Mesendoderm (in vitro differentiated cells): ENCODE measurements at regions not wholly inside any gene's neighbourhood (a gene's known extent, or its start where the extent isn't known, plus 50 kb on each side); places are given as distances from the start of the nearest gene placed in this dataset.

ENCODE experiments used
- DNase-seq: peaks from one replicate; pipeline ENCODE4 v3.0.0; 2013
- H2AK5ac ChIP-seq: 2 replicates; pipeline ENCODE4 v1.6.1; 2013; ENCODE audit warnings: low read length, inconsistent platforms
- H2BK120ac ChIP-seq: 2 replicates; pipeline ENCODE4 v1.6.1; 2013; ENCODE audit warnings: low read depth, mild to moderate bottlenecking, low read length, moderate library complexity, mixed read lengths
- H2BK15ac ChIP-seq: replicated peaks from 2 replicates; pipeline ENCODE4 v1.6.1; 2013; ENCODE audit warnings: low read depth, mild to moderate bottlenecking, moderate library complexity
- H2BK5ac ChIP-seq: 2 replicates; pipeline ENCODE4 v1.6.1; 2013; ENCODE audit warnings: low read length, inconsistent platforms
- H3K18ac ChIP-seq: 2 replicates; pipeline ENCODE4 v1.6.1; 2013; ENCODE audit warnings: mild to moderate bottlenecking, low read length, mixed read lengths
- H3K23ac ChIP-seq: one replicate; pipeline ENCODE4 v1.6.1; 2013; ENCODE audit warnings: low read length
- H3K27ac ChIP-seq: 2 replicates; pipeline ENCODE4 v1.5.1; 2013; ENCODE audit warnings: low read depth, mild to moderate bottlenecking, inconsistent platforms, low read length, moderate library complexity
- H3K27me3 ChIP-seq: 2 replicates; pipeline ENCODE4 v1.6.1; 2013; ENCODE audit warnings: low read length, control low read depth, mild to moderate bottlenecking, inconsistent platforms; ENCODE audit not compliant: insufficient read depth, poor library complexity
- H3K36me3 ChIP-seq: 2 replicates; pipeline ENCODE4 v1.6.1; 2013; ENCODE audit warnings: low read length, inconsistent platforms; ENCODE audit not compliant: control insufficient read depth, insufficient read depth
- H3K4ac ChIP-seq: one replicate; pipeline ENCODE4 v1.6.1; 2013; ENCODE audit warnings: low read depth, mild to moderate bottlenecking, low read length, moderate library complexity
- H3K4me1 ChIP-seq: 2 replicates; pipeline ENCODE4 v1.6.1; 2013; ENCODE audit warnings: low read depth, low read length, inconsistent platforms; ENCODE audit not compliant: control insufficient read depth
- H3K4me2 ChIP-seq: 2 replicates; pipeline ENCODE4 v1.6.1; 2013; ENCODE audit warnings: low read length
- H3K4me3 ChIP-seq: 2 replicates; pipeline ENCODE4 v1.5.1; 2013; ENCODE audit warnings: mild to moderate bottlenecking, low read length
- H3K56ac ChIP-seq: one replicate; pipeline ENCODE4 v1.6.1; 2013; ENCODE audit warnings: low read length
- H3K79me1 ChIP-seq: 2 replicates; pipeline ENCODE4 v1.6.1; 2013; ENCODE audit warnings: low read length, inconsistent platforms
- H3K79me2 ChIP-seq: 2 replicates; pipeline ENCODE4 v1.6.1; 2013; ENCODE audit warnings: mild to moderate bottlenecking, low read length; ENCODE audit not compliant: control insufficient read depth, insufficient read depth
- H3K9ac ChIP-seq: 2 replicates; pipeline ENCODE4 v1.6.1; 2013; ENCODE audit warnings: low read length, inconsistent platforms
- H4K5ac ChIP-seq: one replicate; pipeline ENCODE4 v1.6.1; 2013; ENCODE audit warnings: low read length
- H4K8ac ChIP-seq: one replicate; pipeline ENCODE4 v1.6.1; 2013; ENCODE audit warnings: low read depth, mild to moderate bottlenecking, control low read depth, low read length, moderate library complexity
- WGBS: extraction: QIAGEN DNeasy Blood & Tissue Kit; methylation state at CpG from one replicate; pipeline ENCODE4 v1.1.7; 2013; ENCODE audit warnings: low lambda C conversion rate, missing lambda C conversion rate; ENCODE audit not compliant: insufficient coverage; ENCODE audit errors: extremely low coverage; 5-methylcytosine and 5-hydroxymethylcytosine counted together

DNA sequence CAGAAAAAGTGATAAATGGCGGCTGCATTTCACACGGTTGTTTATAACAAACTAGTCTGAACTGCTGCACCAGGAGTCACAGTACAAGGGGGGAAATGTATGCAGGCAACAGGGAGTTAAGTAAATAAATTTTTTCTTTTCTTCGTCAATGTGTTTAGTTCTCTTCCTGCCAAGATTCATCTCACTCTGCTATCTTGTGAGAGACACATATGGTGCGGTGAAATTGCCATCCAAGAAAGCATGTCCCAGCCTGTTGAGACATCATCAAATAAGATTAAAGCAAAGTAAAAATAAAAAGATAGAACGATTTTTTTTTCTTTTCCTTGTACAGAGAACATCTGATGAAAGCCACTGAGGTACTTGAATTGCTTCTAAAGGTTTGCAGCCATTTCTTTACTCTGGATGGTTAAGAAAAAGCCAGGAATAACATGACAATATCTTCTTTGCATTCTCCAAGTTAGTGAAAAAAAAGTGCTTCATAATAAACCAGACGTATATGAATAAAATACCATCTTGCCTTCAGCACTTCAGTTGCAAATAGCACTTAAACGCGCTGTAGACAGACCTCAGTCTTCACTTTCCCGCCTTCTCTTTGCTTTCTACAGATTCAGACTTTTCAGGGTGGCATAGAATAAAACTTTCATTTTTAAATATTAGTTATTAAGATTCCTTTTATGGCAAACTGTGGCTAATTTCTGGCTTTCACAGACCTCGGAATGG, 506.2 kb upstream of the ZFHX3 start:
- Histone ChIP-seq H2BK120ac (no peak overlapping the region), H3K79me1 (no peaks in the 10 kb centered on the region), H3K27me3 (no peaks in the 10 kb centered on the region), H3K9ac (no peak overlapping the region), H2BK15ac (no peak overlapping the region), H3K18ac (no peak overlapping the region), H4K5ac (no peak overlapping the region), H3K4me2 (no peak overlapping the region), H3K4me1 (peaks cover 2% of the 10 kb centered on the region), H3K4ac (no peak overlapping the region), H3K23ac (no peak overlapping the region), H3K27ac (no peak overlapping the region), H3K56ac (no peak overlapping the region), H4K8ac (no peak overlapping the region), H3K4me3 (no peak overlapping the region), H2BK5ac (no peak overlapping the region), H2AK5ac (no peak overlapping the region), H3K36me3 (no peaks in the 10 kb centered on the region), H3K79me2 (no peaks in the 10 kb centered on the region)
- no peak for DNase-seq
- no CpG with 5 or more reads among the region's 10 CpGs for WGBS

GRCh38 chr16:73549984-73550631, 502.2 kb upstream of the ZFHX3 start:
- H4K8ac ChIP-seq, result no peak overlapping the region
- H3K27ac ChIP-seq, result no peak overlapping the region
- peaks cover 2% of the 10 kb centered on the region for H3K4me1 ChIP-seq
- H3K79me2 ChIP-seq, result no peaks in the 10 kb centered on the region
- no peak overlapping the region for H4K5ac ChIP-seq
- H3K9ac ChIP-seq, result no peak overlapping the region
- H2BK5ac ChIP-seq, result peak overlapping the region; percentile 48
- no peak overlapping the region for H3K4ac ChIP-seq
- H2BK120ac ChIP-seq, result peak overlapping the region; percentile 2
- H3K79me1 ChIP-seq, result no peaks in the 10 kb centered on the region
- no peak overlapping the region for H3K23ac ChIP-seq
- no peak overlapping the region for H3K4me3 ChIP-seq
- no peak overlapping the region for H3K4me2 ChIP-seq
- peak overlapping the region; percentile 20 for H2AK5ac ChIP-seq
- peak; percentile 29 for DNase-seq
- no peak overlapping the region for H3K18ac ChIP-seq
- H3K36me3 ChIP-seq, result no peaks in the 10 kb centered on the region
- WGBS, result no CpG with 5 or more reads among the region's 19 CpGs
- no peaks in the 10 kb centered on the region for H3K27me3 ChIP-seq
- H2BK15ac ChIP-seq, result no peak overlapping the region
- peak overlapping the region; percentile 47 for H3K56ac ChIP-seq

DNA sequence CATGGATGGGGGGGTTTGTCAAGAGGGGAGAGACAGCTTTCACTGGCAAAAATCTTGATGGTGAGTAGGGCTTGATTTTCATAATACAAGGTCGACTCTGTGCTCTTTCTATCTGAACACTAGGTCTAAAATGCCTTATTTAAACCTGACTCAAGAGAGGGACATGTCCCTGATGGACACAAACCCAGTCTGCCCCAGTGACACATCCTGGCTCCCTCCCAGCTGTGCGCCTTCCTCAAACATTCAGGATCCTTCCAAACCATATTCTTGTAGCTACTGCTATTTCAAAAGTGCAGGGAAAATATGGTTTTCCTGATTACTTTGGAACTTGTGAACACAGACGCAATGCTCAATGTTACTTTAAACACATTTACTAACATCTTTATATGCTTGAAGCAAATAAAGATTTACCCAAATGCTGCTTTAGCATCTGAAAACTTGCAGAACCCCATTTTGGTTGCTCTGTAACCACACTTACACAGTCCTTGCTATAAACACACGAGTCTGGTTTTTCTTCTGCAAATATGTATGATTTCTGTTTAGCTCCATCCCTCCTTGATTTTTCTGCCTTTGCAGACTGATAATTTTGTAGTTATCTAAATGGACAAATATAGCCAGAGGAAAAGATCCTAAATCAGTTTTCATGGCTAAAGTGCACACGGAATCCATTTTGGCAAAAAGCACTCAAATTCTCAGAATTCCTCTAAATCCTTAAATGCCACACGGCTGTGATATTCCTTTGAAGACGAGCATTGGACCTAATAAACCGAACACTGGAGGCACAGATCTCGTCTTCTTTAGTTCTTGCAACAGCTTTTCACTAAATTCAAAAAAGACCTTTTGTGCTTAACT, 499.9 kb upstream of the ZFHX3 start:
- H2BK15ac ChIP-seq, result no peak overlapping the region
- no peak overlapping the region for H3K4me2 ChIP-seq
- H2AK5ac ChIP-seq, result no peak overlapping the region
- no peak overlapping the region for H2BK120ac ChIP-seq
- H3K27ac ChIP-seq, result no peak overlapping the region
- no peak overlapping the region for H4K5ac ChIP-seq
- no CpG with 5 or more reads among the region's 9 CpGs for WGBS
- DNase-seq, result no peak
- no peaks in the 10 kb centered on the region for H3K79me1 ChIP-seq
- H3K4me1 ChIP-seq, result peaks cover 2% of the 10 kb centered on the region
- H4K8ac ChIP-seq, result no peak overlapping the region
- no peak overlapping the region for H3K4me3 ChIP-seq
- no peak overlapping the region for H2BK5ac ChIP-seq
- H3K56ac ChIP-seq, result no peak overlapping the region
- no peaks in the 10 kb centered on the region for H3K79me2 ChIP-seq
- H3K4ac ChIP-seq, result no peak overlapping the region
- H3K36me3 ChIP-seq, result no peaks in the 10 kb centered on the region
- no peak overlapping the region for H3K23ac ChIP-seq
- no peaks in the 10 kb centered on the region for H3K27me3 ChIP-seq
- H3K9ac ChIP-seq, result no peak overlapping the region
- H3K18ac ChIP-seq, result no peak overlapping the region

DNA sequence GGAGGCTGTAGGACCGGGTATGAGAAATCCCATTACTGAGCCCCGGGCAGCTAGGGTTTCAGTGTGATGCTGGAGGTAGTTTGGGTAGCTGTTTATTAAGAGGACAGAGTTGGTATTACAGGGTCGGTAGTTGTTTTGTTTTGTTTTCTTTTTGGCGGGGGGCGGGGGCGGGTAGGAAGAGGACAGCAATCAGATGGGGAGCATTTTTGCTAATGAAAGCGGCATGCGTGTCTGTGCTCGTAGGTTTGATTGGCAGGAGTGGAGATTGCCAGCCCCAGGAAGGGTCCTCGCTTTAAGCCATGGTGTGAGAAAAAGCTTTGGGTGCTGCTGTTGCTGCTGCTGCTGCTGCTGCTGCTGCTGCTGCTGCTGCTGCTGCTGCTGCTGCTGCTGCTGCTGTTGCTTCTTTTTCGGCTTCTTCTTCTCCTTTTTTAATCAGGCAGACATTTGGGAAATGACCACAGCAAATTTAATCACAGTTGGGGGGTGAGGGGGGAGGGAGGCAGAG, 498.5 kb upstream of the ZFHX3 start:
- peak; percentile 37 for DNase-seq

GRCh38 chr16:73545755-73546154, 497.8 kb upstream of the ZFHX3 start:
- Histone ChIP-seq H3K27ac (no peak overlapping the region), H3K79me2 (no peaks in the 10 kb centered on the region), H3K9ac (no peak overlapping the region), H3K18ac (no peak overlapping the region), H3K4me3 (no peak overlapping the region), H2BK5ac (no peak overlapping the region), H3K36me3 (no peaks in the 10 kb centered on the region), H2BK120ac (no peak overlapping the region), H4K5ac (no peak overlapping the region), H2BK15ac (no peak overlapping the region), H3K4me1 (peaks cover 2% of the 10 kb centered on the region), H3K56ac (no peak overlapping the region), H3K27me3 (no peaks in the 10 kb centered on the region), H3K79me1 (no peaks in the 10 kb centered on the region), H3K23ac (no peak overlapping the region), H2AK5ac (no peak overlapping the region), H3K4ac (no peak overlapping the region), H4K8ac (no peak overlapping the region), H3K4me2 (no peak overlapping the region)
- WGBS, result no CpG with 5 or more reads among the region's 5 CpGs
- DNase-seq, result no peak

More for the DNA sequence above, 498.5 kb upstream of the ZFHX3 start:
- Histone ChIP-seq H4K5ac (no peak overlapping the region), H3K4me1 (peaks cover 2% of the 10 kb centered on the region), H3K4me3 (no peak overlapping the region), H3K27me3 (no peaks in the 10 kb centered on the region), H3K27ac (no peak overlapping the region), H3K79me2 (no peaks in the 10 kb centered on the region), H2BK120ac (no peak overlapping the region), H3K56ac (no peak overlapping the region), H2BK15ac (no peak overlapping the region), H3K9ac (no peak overlapping the region), H3K79me1 (no peaks in the 10 kb centered on the region), H3K4me2 (no peak overlapping the region), H3K23ac (no peak overlapping the region), H3K36me3 (no peaks in the 10 kb centered on the region), H3K4ac (no peak overlapping the region), H2BK5ac (no peak overlapping the region), H2AK5ac (no peak overlapping the region), H3K18ac (peak overlapping the region; percentile 47), H4K8ac (no peak overlapping the region)
- WGBS, result no CpG with 5 or more reads among the region's 11 CpGs
